ENCODE measurements at regions not wholly inside any gene's neighbourhood (a gene's known extent, or its start where the extent isn't known, plus 50 kb on each side); places are given as distances from the start of the nearest gene placed in this dataset.

- Histone ChIP-seq H2AFZ (ENCODE audit: low read length) (no peak overlapping the region), H3K4me3 (ENCODE audit: insufficient read depth, low read length) (no peak overlapping the region), H3K4me2 (ENCODE audit: insufficient read depth, low read length) (no peak overlapping the region), H3K79me2 (ENCODE audit: insufficient read depth, low read length) (no peaks in the 10 kb centered on the region), H3K9me3 (ENCODE audit: low read depth, low read length) (no peaks in the 10 kb centered on the region), H4K20me1 (ENCODE audit: insufficient read depth, low read length) (no peaks in the 10 kb centered on the region), H3K36me3 (ENCODE audit: insufficient read depth, low read length) (no peaks in the 10 kb centered on the region), H3K27me3 (ENCODE audit: insufficient read depth, low read length) (no peaks in the 10 kb centered on the region), H3K27ac (ENCODE audit: low read depth, low read length) (no peak overlapping the region), H3K4me1 (ENCODE audit: insufficient read depth, low read length) (no peaks in the 10 kb centered on the region)
- DNase-seq (ENCODE audit: insufficient read length, low spot score, missing footprints), result no peak
- TF ChIP-seq, protein P1, sequence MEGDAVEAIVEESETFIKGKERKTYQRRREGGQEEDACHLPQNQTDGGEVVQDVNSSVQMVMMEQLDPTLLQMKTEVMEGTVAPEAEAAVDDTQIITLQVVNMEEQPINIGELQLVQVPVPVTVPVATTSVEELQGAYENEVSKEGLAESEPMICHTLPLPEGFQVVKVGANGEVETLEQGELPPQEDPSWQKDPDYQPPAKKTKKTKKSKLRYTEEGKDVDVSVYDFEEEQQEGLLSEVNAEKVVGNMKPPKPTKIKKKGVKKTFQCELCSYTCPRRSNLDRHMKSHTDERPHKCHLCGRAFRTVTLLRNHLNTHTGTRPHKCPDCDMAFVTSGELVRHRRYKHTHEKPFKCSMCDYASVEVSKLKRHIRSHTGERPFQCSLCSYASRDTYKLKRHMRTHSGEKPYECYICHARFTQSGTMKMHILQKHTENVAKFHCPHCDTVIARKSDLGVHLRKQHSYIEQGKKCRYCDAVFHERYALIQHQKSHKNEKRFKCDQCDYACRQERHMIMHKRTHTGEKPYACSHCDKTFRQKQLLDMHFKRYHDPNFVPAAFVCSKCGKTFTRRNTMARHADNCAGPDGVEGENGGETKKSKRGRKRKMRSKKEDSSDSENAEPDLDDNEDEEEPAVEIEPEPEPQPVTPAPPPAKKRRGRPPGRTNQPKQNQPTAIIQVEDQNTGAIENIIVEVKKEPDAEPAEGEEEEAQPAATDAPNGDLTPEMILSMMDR (IDR thresholded peaks at IDR 0.05; ENCODE audit: extremely low read depth, low read depth, low read length), result no peak
Observed at GRCh38 chr19:28519218-28519779, 693.7 kb downstream of the UQCRFS1 start.

GRCh38 chr19:28516415-28516872 is 696.5 kb downstream of the UQCRFS1 start:
- TF ChIP-seq, protein P1 (IDR thresholded peaks at IDR 0.05; ENCODE audit: extremely low read depth, low read depth, low read length), result no peak
- no peak overlapping the region for H2AFZ ChIP-seq (ENCODE audit: low read length)
- DNase-seq (ENCODE audit: insufficient read length, low spot score, missing footprints), result no peak
- H3K4me2 ChIP-seq (ENCODE audit: insufficient read depth, low read length), result no peak overlapping the region
- H3K4me3 ChIP-seq (ENCODE audit: insufficient read depth, low read length), result no peak overlapping the region
- H4K20me1 ChIP-seq (ENCODE audit: insufficient read depth, low read length), result no peaks in the 10 kb centered on the region
- no peak overlapping the region for H3K27ac ChIP-seq (ENCODE audit: low read depth, low read length)
- H3K9me3 ChIP-seq (ENCODE audit: low read depth, low read length), result no peaks in the 10 kb centered on the region
- H3K79me2 ChIP-seq (ENCODE audit: insufficient read depth, low read length), result no peaks in the 10 kb centered on the region
- H3K36me3 ChIP-seq (ENCODE audit: insufficient read depth, low read length), result no peaks in the 10 kb centered on the region
- no peaks in the 10 kb centered on the region for H3K4me1 ChIP-seq (ENCODE audit: insufficient read depth, low read length)
- H3K27me3 ChIP-seq (ENCODE audit: insufficient read depth, low read length), result no peaks in the 10 kb centered on the region

GRCh38 chr19:28514166-28514565 is 698.8 kb downstream of the UQCRFS1 start:
- no peak overlapping the region for H3K4me3 ChIP-seq (ENCODE audit: insufficient read depth, low read length)
- DNase-seq (ENCODE audit: insufficient read length, low spot score, missing footprints), result no peak
- TF ChIP-seq, protein P1 (IDR thresholded peaks at IDR 0.05; ENCODE audit: extremely low read depth, low read depth, low read length), result no peak

DNA sequence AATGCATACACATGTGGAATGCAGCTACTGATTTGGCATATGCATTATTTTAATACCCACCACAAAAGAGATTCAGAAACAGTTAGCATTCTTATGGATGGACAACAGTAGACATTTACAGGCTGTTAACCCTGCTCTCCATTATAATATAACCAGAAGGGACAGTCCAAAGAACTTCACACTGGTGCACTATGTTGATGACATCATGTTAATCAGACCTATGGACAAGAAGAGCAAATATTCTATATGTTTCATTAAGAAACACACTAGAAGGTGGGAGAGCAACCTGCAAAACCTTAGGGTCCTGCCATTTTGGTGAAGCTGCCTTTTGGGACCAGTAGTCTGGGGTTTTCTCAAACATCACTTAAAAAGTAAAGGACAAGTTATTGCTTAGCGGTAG is 701.3 kb downstream of the UQCRFS1 start:
- TF ChIP-seq, protein P1 (IDR thresholded peaks at IDR 0.05; ENCODE audit: extremely low read depth, low read depth, low read length), result no peak
- no peak overlapping the region for H3K4me2 ChIP-seq (ENCODE audit: insufficient read depth, low read length)
- no peak overlapping the region for H3K4me3 ChIP-seq (ENCODE audit: insufficient read depth, low read length)
- H3K27ac ChIP-seq (ENCODE audit: low read depth, low read length), result no peak overlapping the region
- H2AFZ ChIP-seq (ENCODE audit: low read length), result no peak overlapping the region
- H3K27me3 ChIP-seq (ENCODE audit: insufficient read depth, low read length), result no peaks in the 10 kb centered on the region
- H3K9me3 ChIP-seq (ENCODE audit: low read depth, low read length), result no peaks in the 10 kb centered on the region
- no peaks in the 10 kb centered on the region for H3K79me2 ChIP-seq (ENCODE audit: insufficient read depth, low read length)
- no peaks in the 10 kb centered on the region for H3K36me3 ChIP-seq (ENCODE audit: insufficient read depth, low read length)
- H3K4me1 ChIP-seq (ENCODE audit: insufficient read depth, low read length), result no peaks in the 10 kb centered on the region
- H4K20me1 ChIP-seq (ENCODE audit: insufficient read depth, low read length), result no peaks in the 10 kb centered on the region
- DNase-seq (ENCODE audit: insufficient read length, low spot score, missing footprints), result no peak

More at GRCh38 chr19:28514166-28514565, 698.8 kb downstream of the UQCRFS1 start:
- Histone ChIP-seq H3K27ac (ENCODE audit: low read depth, low read length) (no peak overlapping the region), H3K4me2 (ENCODE audit: insufficient read depth, low read length) (no peak overlapping the region), H4K20me1 (ENCODE audit: insufficient read depth, low read length) (no peaks in the 10 kb centered on the region), H3K36me3 (ENCODE audit: insufficient read depth, low read length) (no peaks in the 10 kb centered on the region), H3K79me2 (ENCODE audit: insufficient read depth, low read length) (no peaks in the 10 kb centered on the region), H3K4me1 (ENCODE audit: insufficient read depth, low read length) (no peaks in the 10 kb centered on the region), H3K9me3 (ENCODE audit: low read depth, low read length) (no peaks in the 10 kb centered on the region), H2AFZ (ENCODE audit: low read length) (no peak overlapping the region), H3K27me3 (ENCODE audit: insufficient read depth, low read length) (no peaks in the 10 kb centered on the region)

All from osteoblast (primary cell).